Neural cell (in vitro differentiated cells): ENCODE measurements at regions not wholly inside any gene's neighbourhood (a gene's known extent, or its start where the extent isn't known, plus 50 kb on each side); places are given as distances from the start of the nearest gene placed in this dataset.

Source experiments
- H2AFZ ChIP-seq: fragments of 200-600, 300-800 bp; sonication (generic), shearing (Covaris generic); 2 replicates; pipeline ENCODE4 v1.6.0; 2014; ENCODE audit warnings: low read depth, mild to moderate bottlenecking, antibody characterized with exemption, low read length, moderate library complexity
- H3F3A ChIP-seq: fragments of 200-600 bp; shearing (Covaris generic); 2 replicates; pipeline ENCODE4 v1.6.1; 2016; ENCODE audit warnings: mild to moderate bottlenecking, moderate library complexity, mixed read lengths, antibody characterized with exemption, low read length; ENCODE audit not compliant: insufficient read depth, poor library complexity, severe bottlenecking
- H3K27ac ChIP-seq: fragments of 200-600, 300-800 bp; sonication (generic), shearing (Covaris generic); 2 replicates; pipeline ENCODE4 v1.5.1; 2014; ENCODE audit warnings: mild to moderate bottlenecking, low read length, moderate library complexity
- H3K27me3 ChIP-seq: fragments of 300-800, 200-600 bp; sonication (generic), shearing (Covaris generic); 2 replicates; pipeline ENCODE4 v1.6.0; 2014; ENCODE audit warnings: mild to moderate bottlenecking, low read depth, low read length, moderate library complexity; ENCODE audit not compliant: insufficient read depth
- H3K36me3 ChIP-seq: fragments of 300-800, 200-600 bp; sonication (generic), shearing (Covaris generic); 2 replicates; pipeline ENCODE4 v1.5.1; 2014; ENCODE audit warnings: mild to moderate bottlenecking, antibody characterized with exemption, low read length, moderate library complexity; ENCODE audit not compliant: insufficient read depth
- H3K4me2 ChIP-seq: fragments of 300-800, 200-600 bp; sonication (generic), shearing (Covaris generic); 2 replicates; pipeline ENCODE4 v1.6.0; 2014; ENCODE audit warnings: mild to moderate bottlenecking, low read length
- H3K4me3 ChIP-seq: fragments of 300-800, 200-600 bp; sonication (generic), shearing (Covaris generic); 2 replicates; pipeline ENCODE4 v1.5.1; 2014; ENCODE audit warnings: mild to moderate bottlenecking, low read length, moderate library complexity
- H3K79me2 ChIP-seq: fragments of 200-600 bp; shearing (Covaris generic); replicated peaks from 2 replicates; pipeline ENCODE4 v1.6.0; 2014; ENCODE audit warnings: mild to moderate bottlenecking, low read length, moderate library complexity; ENCODE audit not compliant: insufficient read depth
- H3K9ac ChIP-seq: fragments of 300-800, 200-600 bp; sonication (generic), shearing (Covaris generic); 2 replicates; pipeline ENCODE4 v1.6.1; 2016; ENCODE audit warnings: mild to moderate bottlenecking, low read length, mixed read lengths
- H3K9me2 ChIP-seq: fragments of 200-600 bp; shearing (Covaris generic); 2 replicates; pipeline ENCODE4 v1.6.1; 2016; ENCODE audit warnings: mild to moderate bottlenecking, low read length, mixed read lengths; ENCODE audit not compliant: insufficient read depth
- H3K9me3 ChIP-seq: fragments of 200-600, 300-800 bp; sonication (generic), shearing (Covaris generic); 2 replicates; pipeline ENCODE4 v1.6.1; 2016; ENCODE audit warnings: mild to moderate bottlenecking, mixed run types, low read length, moderate library complexity, mixed read lengths
- H4K20me1 ChIP-seq: fragments of 200-600 bp; shearing (Covaris generic); 2 replicates; pipeline ENCODE4 v1.6.1; 2016; ENCODE audit warnings: mild to moderate bottlenecking, mixed run types; ENCODE audit not compliant: insufficient read depth
- CTCF ChIP-seq: fragments of 450-650 bp; IDR thresholded peaks from 2 replicates; pipeline ENCODE4 v1.5.1; 2014; ENCODE audit warnings: antibody characterized with exemption, mild to moderate bottlenecking, moderate library complexity; ENCODE audit not compliant: poor library complexity, severe bottlenecking
- EP300 ChIP-seq: fragments of 450-650 bp; conservative IDR thresholded peaks from 2 replicates; pipeline ENCODE4 v1.6.1; 2014; ENCODE audit warnings: antibody characterized with exemption, mild to moderate bottlenecking, moderate library complexity; ENCODE audit not compliant: poor library complexity, severe bottlenecking
- EZH2 ChIP-seq: fragments of 200-600, 300-800 bp; shearing (Covaris generic), sonication (generic); IDR thresholded peaks from 2 replicates; pipeline ENCODE4 v1.6.1; 2014; ENCODE audit warnings: antibody characterized with exemption, low read length, borderline replicate concordance, mild to moderate bottlenecking; ENCODE audit not compliant: insufficient read depth, poor library complexity, severe bottlenecking
- MXI1 ChIP-seq: fragments of 450-650 bp; conservative IDR thresholded peaks from 2 replicates; pipeline ENCODE4 v1.6.1; 2014; ENCODE audit warnings: antibody characterized with exemption, mild to moderate bottlenecking; ENCODE audit not compliant: poor library complexity, severe bottlenecking
- POLR2AphosphoS5 ChIP-seq: IDR thresholded peaks from 2 replicates; pipeline ENCODE4 v1.6.1; 2012
- RAD21 ChIP-seq: fragments of 450-650 bp; conservative IDR thresholded peaks from 2 replicates; pipeline ENCODE4 v1.6.1; 2014; ENCODE audit warnings: antibody characterized with exemption, mild to moderate bottlenecking, moderate library complexity
- REST ChIP-seq: IDR thresholded peaks from 2 replicates; pipeline ENCODE4 v1.6.1; 2012; ENCODE audit warnings: borderline replicate concordance
- SMC3 ChIP-seq: fragments of 450-650 bp; conservative IDR thresholded peaks from 2 replicates; pipeline ENCODE4 v1.6.1; 2014; ENCODE audit warnings: antibody characterized with exemption, mild to moderate bottlenecking, moderate library complexity; ENCODE audit not compliant: poor library complexity
- TAF1 ChIP-seq: IDR thresholded peaks from 2 replicates; pipeline ENCODE4 v1.6.1; 2012; ENCODE audit warnings: low read depth

GRCh38 chr5:31036411-31036810, 157.1 kb upstream of the CDH6 start:
- H4K20me1 ChIP-seq, result no peaks in the 10 kb centered on the region
- no peak overlapping the region for H2AFZ ChIP-seq
- no peaks in the 10 kb centered on the region for H3K79me2 ChIP-seq
- no peak overlapping the region for H3K9ac ChIP-seq
- H3K27ac ChIP-seq, result no peak overlapping the region
- H3K27me3 ChIP-seq, result no peaks in the 10 kb centered on the region
- no peaks in the 10 kb centered on the region for H3K9me3 ChIP-seq
- H3K4me3 ChIP-seq, result no peak overlapping the region
- no peaks in the 10 kb centered on the region for H3K36me3 ChIP-seq
- H3F3A ChIP-seq, result no peaks in the 10 kb centered on the region
- H3K9me2 ChIP-seq, result no peaks in the 10 kb centered on the region
- H3K4me2 ChIP-seq, result no peak overlapping the region
- TF ChIP-seq CTCF (no peak), MXI1 (no peak), SMC3 (no peak), EP300 (no peak), RAD21 (no peak)

GRCh38 chr5:31033295-31033694, 160.2 kb upstream of the CDH6 start:
- Histone ChIP-seq H2AFZ (no peak overlapping the region), H3K4me2 (no peak overlapping the region), H3K9me3 (peaks cover 4% of the 10 kb centered on the region), H3K79me2 (no peaks in the 10 kb centered on the region), H4K20me1 (no peaks in the 10 kb centered on the region), H3K36me3 (no peaks in the 10 kb centered on the region), H3K27ac (no peak overlapping the region), H3K27me3 (no peaks in the 10 kb centered on the region), H3K9ac (no peak overlapping the region), H3K9me2 (no peaks in the 10 kb centered on the region), H3K4me3 (no peak overlapping the region), H3F3A (no peaks in the 10 kb centered on the region)
- TF ChIP-seq CTCF (no peak), POLR2AphosphoS5 (no peak), MXI1 (no peak), RAD21 (no peak), EP300 (no peak), SMC3 (no peak), REST (no peak), EZH2 (no peak), TAF1 (no peak)
